GM23338 (cell line): ENCODE measurements at regions not wholly inside any gene's neighbourhood (a gene's known extent, or its start where the extent isn't known, plus 50 kb on each side); places are given as distances from the start of the nearest gene placed in this dataset.

Experiments
- ATAC-seq: fragments of 200-7000 bp; cut with Tn5 transposase; 3 replicates; pipeline ENCODE4 v1.9.1; 2020
- DNase-seq: peaks from one replicate; pipeline ENCODE4 v3.0.0-alpha.2; 2015; ENCODE audit warnings: low spot score
- H2AFZ ChIP-seq: fragments of 200-600 bp; sonication (generic); 2 replicates; pipeline ENCODE4 v1.8.0; 2016; ENCODE audit warnings: antibody characterized with exemption, mild to moderate bottlenecking, moderate library complexity
- H3F3A ChIP-seq: fragments of 200-600 bp; sonication (generic); replicated peaks from 2 replicates; pipeline ENCODE4 v1.8.0; 2017; ENCODE audit warnings: antibody characterized with exemption, mixed run types, low read depth
- H3K27ac ChIP-seq: fragments of 200-600 bp; sonication (generic); 2 replicates; pipeline ENCODE4 v1.6.1; 2016; ENCODE audit warnings: low read depth
- H3K27me3 ChIP-seq: fragments of 200-600 bp; sonication (generic); 2 replicates; pipeline ENCODE4 v1.8.0; 2016; ENCODE audit warnings: mild to moderate bottlenecking, mixed run types, moderate library complexity; ENCODE audit not compliant: insufficient read depth
- H3K36me3 ChIP-seq: fragments of 200-600 bp; sonication (generic); 2 replicates; pipeline ENCODE4 v1.8.0; 2016; ENCODE audit warnings: mild to moderate bottlenecking; ENCODE audit not compliant: insufficient read depth
- H3K4me1 ChIP-seq: fragments of 200-600 bp; sonication (generic); 2 replicates; pipeline ENCODE4 v1.8.0; 2016; ENCODE audit warnings: mild to moderate bottlenecking, moderate library complexity; ENCODE audit not compliant: insufficient read depth
- H3K4me2 ChIP-seq: fragments of 200-600 bp; sonication (generic); 2 replicates; pipeline ENCODE4 v1.7.1; 2017; ENCODE audit warnings: mixed run types
- H3K4me3 ChIP-seq: fragments of 200-600 bp; sonication (generic); 2 replicates; pipeline ENCODE4 v1.6.1; 2016; ENCODE audit warnings: mixed run types
- H3K79me2 ChIP-seq: fragments of 200-600 bp; sonication (generic); replicated peaks from 2 replicates; pipeline ENCODE4 v1.8.0; 2017; ENCODE audit warnings: mild to moderate bottlenecking; ENCODE audit not compliant: insufficient read depth
- H3K9me2 ChIP-seq: fragments of 200-600 bp; sonication (generic); 2 replicates; pipeline ENCODE4 v1.8.0; 2017; ENCODE audit not compliant: insufficient read depth
- H4K20me1 ChIP-seq: fragments of 200-600 bp; sonication (generic); replicated peaks from 2 replicates; pipeline ENCODE4 v1.8.0; 2017; ENCODE audit warnings: mild to moderate bottlenecking; ENCODE audit not compliant: insufficient read depth
- H3K27ac Mint-ChIP-seq: 2 replicates; pipeline ENCODE4 v1.8.0; 2020; ENCODE audit warnings: inconsistent platforms, mild to moderate bottlenecking, moderate library complexity, mixed read lengths
- H3K27me3 Mint-ChIP-seq: 3 replicates; pipeline ENCODE4 v1.8.0; 2022; ENCODE audit warnings: low read depth, mild to moderate bottlenecking, moderate library complexity, mixed read lengths, inconsistent platforms; ENCODE audit not compliant: insufficient read depth, poor library complexity
- H3K36me3 Mint-ChIP-seq: 3 replicates; pipeline ENCODE4 v1.8.0; 2021; ENCODE audit warnings: low read depth, mild to moderate bottlenecking, inconsistent platforms, moderate library complexity, mixed read lengths
- H3K4me1 Mint-ChIP-seq: 3 replicates; pipeline ENCODE4 v1.8.0; 2020; ENCODE audit warnings: mild to moderate bottlenecking, inconsistent platforms, mixed read lengths
- H3K4me3 Mint-ChIP-seq: 3 replicates; pipeline ENCODE4 v1.8.0; 2021; ENCODE audit warnings: moderate library complexity, mild to moderate bottlenecking, inconsistent platforms, mixed read lengths
- H3K9me3 Mint-ChIP-seq: 3 replicates; pipeline ENCODE4 v1.8.0; 2020; ENCODE audit warnings: moderate library complexity, mild to moderate bottlenecking, inconsistent platforms, mixed read lengths
- CREB1 ChIP-seq: fragments of 250-450 bp; sonication (Bioruptor Pico); IDR thresholded peaks from 2 replicates; pipeline ENCODE4 v1.5.0; 2020; ENCODE audit warnings: low read depth, mild to moderate bottlenecking, moderate library complexity
- CTCF ChIP-seq, 2 experiments: fragments of 200-600 bp in 1 of 2; sonication (generic) in 1 of 2; conservative IDR thresholded peaks; 2 replicates each; pipeline versions ENCODE4 v1.5.1 to v1.6.1; 2016 to 2017; ENCODE audit warnings: antibody characterized with exemption in 2 of 2, low read depth in 2 of 2, mild to moderate bottlenecking in 2 of 2, moderate library complexity in 1 of 2
- EZH2 ChIP-seq: fragments of 200-600 bp; sonication (generic); IDR thresholded peaks from one replicate; pipeline ENCODE4 v1.8.0; 2017; ENCODE audit warnings: antibody characterized with exemption, mild to moderate bottlenecking, low read depth; ENCODE audit not compliant: unreplicated experiment
- EZH2phosphoT487 ChIP-seq: fragments of 200-600 bp; sonication (generic); IDR thresholded peaks from one replicate; pipeline ENCODE4 v1.8.1; 2018; ENCODE audit warnings: antibody characterized with exemption; ENCODE audit not compliant: unreplicated experiment
- JUNB ChIP-seq: IDR thresholded peaks from one replicate; pipeline ENCODE4 v1.6.1; 2016; ENCODE audit warnings: antibody characterized with exemption; ENCODE audit not compliant: unreplicated experiment
- NANOG ChIP-seq: IDR thresholded peaks from 2 replicates; pipeline ENCODE4 v1.6.1; 2016; ENCODE audit warnings: antibody characterized with exemption, borderline replicate concordance
- POLR2AphosphoS5 ChIP-seq: IDR thresholded peaks from 2 replicates; pipeline ENCODE4 v1.6.1; 2016; ENCODE audit warnings: antibody characterized with exemption, low read depth
- STAT1 ChIP-seq: IDR thresholded peaks from one replicate; pipeline ENCODE4 v1.6.1; 2016; ENCODE audit warnings: antibody characterized with exemption; ENCODE audit not compliant: unreplicated experiment
- ZNF114 ChIP-seq: fragments of 250-450 bp; sonication (Bioruptor Pico); IDR thresholded peaks from 2 replicates; pipeline ENCODE4 v1.5.0; 2020; ENCODE audit warnings: mild to moderate bottlenecking, moderate library complexity
- ZNF331 ChIP-seq: fragments of 250-450 bp; sonication (Bioruptor Pico); IDR thresholded peaks from 2 replicates; pipeline ENCODE4 v1.5.0; 2020; ENCODE audit warnings: low read depth, mild to moderate bottlenecking, moderate library complexity
- ZNF462 ChIP-seq: fragments of 250-450 bp; sonication (Bioruptor Pico); IDR thresholded peaks from 2 replicates; pipeline ENCODE4 v1.5.0; 2020; ENCODE audit warnings: mild to moderate bottlenecking, moderate library complexity
- TF ChIP-seq, protein P1 (sequence below): IDR thresholded peaks from one replicate; pipeline ENCODE4 v1.6.1; 2018; ENCODE audit warnings: antibody characterized with exemption; ENCODE audit not compliant: unreplicated experiment
- TF ChIP-seq, protein P2 (sequence below): IDR thresholded peaks from 2 replicates; pipeline ENCODE4 v1.6.1; 2016; ENCODE audit warnings: antibody characterized with exemption

GRCh38 chr7:31203551-31203950, 137.0 kb downstream of the NEUROD6 start:
- H3K27ac Mint-ChIP-seq, result no peak overlapping the region
- no peak overlapping the region for H2AFZ ChIP-seq
- H3K4me3 ChIP-seq, result no peak overlapping the region
- H3K4me1 ChIP-seq, result no peaks in the 10 kb centered on the region
- peaks cover 11% of the 10 kb centered on the region for H3K9me3 Mint-ChIP-seq
- H4K20me1 ChIP-seq, result no peaks in the 10 kb centered on the region
- H3K4me2 ChIP-seq, result no peak overlapping the region
- no peaks in the 10 kb centered on the region for H3F3A ChIP-seq
- TF ChIP-seq ZNF462 (no peak), ZNF114 (no peak), POLR2AphosphoS5 (no peak), CREB1 (no peak), JUNB (no peak), NANOG (no peak), EZH2phosphoT487 (no peak), CTCF (conservative IDR thresholded peaks at IDR 0.05; ENCODE audit: low read depth in 2 of 2) (no peak), ZNF331 (no peak), STAT1 (no peak), EZH2 (no peak)
- TF ChIP-seq, protein P1, sequence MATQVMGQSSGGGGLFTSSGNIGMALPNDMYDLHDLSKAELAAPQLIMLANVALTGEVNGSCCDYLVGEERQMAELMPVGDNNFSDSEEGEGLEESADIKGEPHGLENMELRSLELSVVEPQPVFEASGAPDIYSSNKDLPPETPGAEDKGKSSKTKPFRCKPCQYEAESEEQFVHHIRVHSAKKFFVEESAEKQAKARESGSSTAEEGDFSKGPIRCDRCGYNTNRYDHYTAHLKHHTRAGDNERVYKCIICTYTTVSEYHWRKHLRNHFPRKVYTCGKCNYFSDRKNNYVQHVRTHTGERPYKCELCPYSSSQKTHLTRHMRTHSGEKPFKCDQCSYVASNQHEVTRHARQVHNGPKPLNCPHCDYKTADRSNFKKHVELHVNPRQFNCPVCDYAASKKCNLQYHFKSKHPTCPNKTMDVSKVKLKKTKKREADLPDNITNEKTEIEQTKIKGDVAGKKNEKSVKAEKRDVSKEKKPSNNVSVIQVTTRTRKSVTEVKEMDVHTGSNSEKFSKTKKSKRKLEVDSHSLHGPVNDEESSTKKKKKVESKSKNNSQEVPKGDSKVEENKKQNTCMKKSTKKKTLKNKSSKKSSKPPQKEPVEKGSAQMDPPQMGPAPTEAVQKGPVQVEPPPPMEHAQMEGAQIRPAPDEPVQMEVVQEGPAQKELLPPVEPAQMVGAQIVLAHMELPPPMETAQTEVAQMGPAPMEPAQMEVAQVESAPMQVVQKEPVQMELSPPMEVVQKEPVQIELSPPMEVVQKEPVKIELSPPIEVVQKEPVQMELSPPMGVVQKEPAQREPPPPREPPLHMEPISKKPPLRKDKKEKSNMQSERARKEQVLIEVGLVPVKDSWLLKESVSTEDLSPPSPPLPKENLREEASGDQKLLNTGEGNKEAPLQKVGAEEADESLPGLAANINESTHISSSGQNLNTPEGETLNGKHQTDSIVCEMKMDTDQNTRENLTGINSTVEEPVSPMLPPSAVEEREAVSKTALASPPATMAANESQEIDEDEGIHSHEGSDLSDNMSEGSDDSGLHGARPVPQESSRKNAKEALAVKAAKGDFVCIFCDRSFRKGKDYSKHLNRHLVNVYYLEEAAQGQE, result no peak
- TF ChIP-seq, protein P2, sequence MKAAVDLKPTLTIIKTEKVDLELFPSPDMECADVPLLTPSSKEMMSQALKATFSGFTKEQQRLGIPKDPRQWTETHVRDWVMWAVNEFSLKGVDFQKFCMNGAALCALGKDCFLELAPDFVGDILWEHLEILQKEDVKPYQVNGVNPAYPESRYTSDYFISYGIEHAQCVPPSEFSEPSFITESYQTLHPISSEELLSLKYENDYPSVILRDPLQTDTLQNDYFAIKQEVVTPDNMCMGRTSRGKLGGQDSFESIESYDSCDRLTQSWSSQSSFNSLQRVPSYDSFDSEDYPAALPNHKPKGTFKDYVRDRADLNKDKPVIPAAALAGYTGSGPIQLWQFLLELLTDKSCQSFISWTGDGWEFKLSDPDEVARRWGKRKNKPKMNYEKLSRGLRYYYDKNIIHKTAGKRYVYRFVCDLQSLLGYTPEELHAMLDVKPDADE, result no peak
- DNase-seq (no peak), ATAC-seq (no peak)
- H3K27ac ChIP-seq, result no peak overlapping the region
- H3K79me2 ChIP-seq, result no peaks in the 10 kb centered on the region
- H3K9me2 ChIP-seq, result peaks cover 3% of the 10 kb centered on the region; the same call in 1 of the 2 replicates
- peaks cover 4% of the 10 kb centered on the region; the same call in 1 of the 3 replicates for H3K36me3 Mint-ChIP-seq
- no peaks in the 10 kb centered on the region for H3K27me3 ChIP-seq
- H3K4me1 Mint-ChIP-seq, result no peaks in the 10 kb centered on the region
- no peaks in the 10 kb centered on the region for H3K36me3 ChIP-seq
- peaks cover 11% of the 10 kb centered on the region for H3K27me3 Mint-ChIP-seq
- H3K4me3 Mint-ChIP-seq, result no peak overlapping the region
